ENCODE measurements at regions not wholly inside any gene's neighbourhood (a gene's known extent, or its start where the extent isn't known, plus 50 kb on each side); places are given as distances from the start of the nearest gene placed in this dataset.

GRCh38 chr9:16987026-16987425 is 116.6 kb upstream of the BNC2 start:
- no peak overlapping the region for H3K4me3 ChIP-seq (ENCODE audit: low read depth in 1 of 3, low read length in 3 of 3)
- DNase-seq (ENCODE audit: low spot score): no peak
- no peak for TF ChIP-seq SP1 (IDR thresholded peaks at IDR 0.05)
- no peak for TF ChIP-seq HNF4G (IDR thresholded peaks at IDR 0.05)
- no peak for TF ChIP-seq RAD21 (IDR thresholded peaks at IDR 0.05)
- no peak for TF ChIP-seq HNF4A (conservative IDR thresholded peaks at IDR 0.05)
- TF ChIP-seq TAF1 (conservative IDR thresholded peaks at IDR 0.05): no peak
- TF ChIP-seq, protein P1, sequence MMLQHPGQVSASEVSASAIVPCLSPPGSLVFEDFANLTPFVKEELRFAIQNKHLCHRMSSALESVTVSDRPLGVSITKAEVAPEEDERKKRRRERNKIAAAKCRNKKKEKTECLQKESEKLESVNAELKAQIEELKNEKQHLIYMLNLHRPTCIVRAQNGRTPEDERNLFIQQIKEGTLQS (IDR thresholded peaks at IDR 0.05): no peak
- TF ChIP-seq YY1 (IDR thresholded peaks at IDR 0.05): no peak
- TF ChIP-seq MAX (IDR thresholded peaks at IDR 0.05): no peak
- TF ChIP-seq GABPA (IDR thresholded peaks at IDR 0.05 in 1 of 2, conservative IDR thresholded peaks at IDR 0.05 in 1 of 2): no peak
- TF ChIP-seq, protein P2, sequence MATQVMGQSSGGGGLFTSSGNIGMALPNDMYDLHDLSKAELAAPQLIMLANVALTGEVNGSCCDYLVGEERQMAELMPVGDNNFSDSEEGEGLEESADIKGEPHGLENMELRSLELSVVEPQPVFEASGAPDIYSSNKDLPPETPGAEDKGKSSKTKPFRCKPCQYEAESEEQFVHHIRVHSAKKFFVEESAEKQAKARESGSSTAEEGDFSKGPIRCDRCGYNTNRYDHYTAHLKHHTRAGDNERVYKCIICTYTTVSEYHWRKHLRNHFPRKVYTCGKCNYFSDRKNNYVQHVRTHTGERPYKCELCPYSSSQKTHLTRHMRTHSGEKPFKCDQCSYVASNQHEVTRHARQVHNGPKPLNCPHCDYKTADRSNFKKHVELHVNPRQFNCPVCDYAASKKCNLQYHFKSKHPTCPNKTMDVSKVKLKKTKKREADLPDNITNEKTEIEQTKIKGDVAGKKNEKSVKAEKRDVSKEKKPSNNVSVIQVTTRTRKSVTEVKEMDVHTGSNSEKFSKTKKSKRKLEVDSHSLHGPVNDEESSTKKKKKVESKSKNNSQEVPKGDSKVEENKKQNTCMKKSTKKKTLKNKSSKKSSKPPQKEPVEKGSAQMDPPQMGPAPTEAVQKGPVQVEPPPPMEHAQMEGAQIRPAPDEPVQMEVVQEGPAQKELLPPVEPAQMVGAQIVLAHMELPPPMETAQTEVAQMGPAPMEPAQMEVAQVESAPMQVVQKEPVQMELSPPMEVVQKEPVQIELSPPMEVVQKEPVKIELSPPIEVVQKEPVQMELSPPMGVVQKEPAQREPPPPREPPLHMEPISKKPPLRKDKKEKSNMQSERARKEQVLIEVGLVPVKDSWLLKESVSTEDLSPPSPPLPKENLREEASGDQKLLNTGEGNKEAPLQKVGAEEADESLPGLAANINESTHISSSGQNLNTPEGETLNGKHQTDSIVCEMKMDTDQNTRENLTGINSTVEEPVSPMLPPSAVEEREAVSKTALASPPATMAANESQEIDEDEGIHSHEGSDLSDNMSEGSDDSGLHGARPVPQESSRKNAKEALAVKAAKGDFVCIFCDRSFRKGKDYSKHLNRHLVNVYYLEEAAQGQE (IDR thresholded peaks at IDR 0.05): no peak
- TF ChIP-seq, protein P3, sequence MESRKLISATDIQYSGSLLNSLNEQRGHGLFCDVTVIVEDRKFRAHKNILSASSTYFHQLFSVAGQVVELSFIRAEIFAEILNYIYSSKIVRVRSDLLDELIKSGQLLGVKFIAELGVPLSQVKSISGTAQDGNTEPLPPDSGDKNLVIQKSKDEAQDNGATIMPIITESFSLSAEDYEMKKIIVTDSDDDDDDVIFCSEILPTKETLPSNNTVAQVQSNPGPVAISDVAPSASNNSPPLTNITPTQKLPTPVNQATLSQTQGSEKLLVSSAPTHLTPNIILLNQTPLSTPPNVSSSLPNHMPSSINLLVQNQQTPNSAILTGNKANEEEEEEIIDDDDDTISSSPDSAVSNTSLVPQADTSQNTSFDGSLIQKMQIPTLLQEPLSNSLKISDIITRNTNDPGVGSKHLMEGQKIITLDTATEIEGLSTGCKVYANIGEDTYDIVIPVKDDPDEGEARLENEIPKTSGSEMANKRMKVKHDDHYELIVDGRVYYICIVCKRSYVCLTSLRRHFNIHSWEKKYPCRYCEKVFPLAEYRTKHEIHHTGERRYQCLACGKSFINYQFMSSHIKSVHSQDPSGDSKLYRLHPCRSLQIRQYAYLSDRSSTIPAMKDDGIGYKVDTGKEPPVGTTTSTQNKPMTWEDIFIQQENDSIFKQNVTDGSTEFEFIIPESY (IDR thresholded peaks at IDR 0.05): no peak
- TF ChIP-seq NR2F2 (IDR thresholded peaks at IDR 0.05): no peak
- TF ChIP-seq, protein P4, sequence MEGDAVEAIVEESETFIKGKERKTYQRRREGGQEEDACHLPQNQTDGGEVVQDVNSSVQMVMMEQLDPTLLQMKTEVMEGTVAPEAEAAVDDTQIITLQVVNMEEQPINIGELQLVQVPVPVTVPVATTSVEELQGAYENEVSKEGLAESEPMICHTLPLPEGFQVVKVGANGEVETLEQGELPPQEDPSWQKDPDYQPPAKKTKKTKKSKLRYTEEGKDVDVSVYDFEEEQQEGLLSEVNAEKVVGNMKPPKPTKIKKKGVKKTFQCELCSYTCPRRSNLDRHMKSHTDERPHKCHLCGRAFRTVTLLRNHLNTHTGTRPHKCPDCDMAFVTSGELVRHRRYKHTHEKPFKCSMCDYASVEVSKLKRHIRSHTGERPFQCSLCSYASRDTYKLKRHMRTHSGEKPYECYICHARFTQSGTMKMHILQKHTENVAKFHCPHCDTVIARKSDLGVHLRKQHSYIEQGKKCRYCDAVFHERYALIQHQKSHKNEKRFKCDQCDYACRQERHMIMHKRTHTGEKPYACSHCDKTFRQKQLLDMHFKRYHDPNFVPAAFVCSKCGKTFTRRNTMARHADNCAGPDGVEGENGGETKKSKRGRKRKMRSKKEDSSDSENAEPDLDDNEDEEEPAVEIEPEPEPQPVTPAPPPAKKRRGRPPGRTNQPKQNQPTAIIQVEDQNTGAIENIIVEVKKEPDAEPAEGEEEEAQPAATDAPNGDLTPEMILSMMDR (IDR thresholded peaks at IDR 0.05; ENCODE audit: low read depth, low read length, missing input control): no peak
- TF ChIP-seq EGR1 (IDR thresholded peaks at IDR 0.05; ENCODE audit: low read depth in 2 of 2): no peak
- no peak for TF ChIP-seq JUND (IDR thresholded peaks at IDR 0.05)
- no peak for TF ChIP-seq FOXA1 (IDR thresholded peaks at IDR 0.05)
- TF ChIP-seq RXRA (IDR thresholded peaks at IDR 0.05): no peak
- H3K9ac ChIP-seq (ENCODE audit: low read depth in 1 of 2, low read length in 2 of 2): no peak overlapping the region
- 69% methylated on average over 2 of the region's 2 CpGs for WGBS
- no peaks in the 10 kb centered on the region for H3K9me3 ChIP-seq (ENCODE audit: control insufficient read depth in 4 of 4, low read length in 3 of 4)
- H3K36me3 ChIP-seq (ENCODE audit: control insufficient read depth in 4 of 4, insufficient read depth in 3 of 4, low read depth in 1 of 4, low read length in 3 of 4): no peaks in the 10 kb centered on the region
- no peaks in the 10 kb centered on the region for H3K27me3 ChIP-seq (ENCODE audit: control insufficient read depth in 4 of 4, insufficient read depth in 4 of 4, low read length in 3 of 4)
- no peak overlapping the region for H3K27ac ChIP-seq (ENCODE audit: low read depth in 1 of 2, low read length in 2 of 2)
- H3K4me1 ChIP-seq (ENCODE audit: control insufficient read depth in 4 of 4, insufficient read depth in 4 of 4, low read length in 3 of 4): no peaks in the 10 kb centered on the region

- Histone ChIP-seq H3K27me3 (ENCODE audit: control insufficient read depth in 4 of 4, insufficient read depth in 4 of 4, low read length in 3 of 4) (no peaks in the 10 kb centered on the region), H3K36me3 (ENCODE audit: control insufficient read depth in 4 of 4, insufficient read depth in 3 of 4, low read depth in 1 of 4, low read length in 3 of 4) (no peaks in the 10 kb centered on the region), H3K9me3 (ENCODE audit: control insufficient read depth in 4 of 4, low read length in 3 of 4) (no peaks in the 10 kb centered on the region), H3K4me1 (ENCODE audit: control insufficient read depth in 4 of 4, insufficient read depth in 4 of 4, low read length in 3 of 4) (no peaks in the 10 kb centered on the region), H3K9ac (ENCODE audit: low read depth in 1 of 2, low read length in 2 of 2) (no peak overlapping the region), H3K27ac (ENCODE audit: low read depth in 1 of 2, low read length in 2 of 2) (no peak overlapping the region), H3K4me3 (ENCODE audit: low read depth in 1 of 3, low read length in 3 of 3) (no peak overlapping the region)
- whole genome bisulfite sequencing: 78% methylated on average over 4 of the region's 4 CpGs
- DNase-seq (ENCODE audit: low spot score): no peak
- no peak for TF ChIP-seq MAX (IDR thresholded peaks at IDR 0.05)
- TF ChIP-seq HNF4G (IDR thresholded peaks at IDR 0.05): no peak
- no peak for TF ChIP-seq HNF4A (conservative IDR thresholded peaks at IDR 0.05)
- no peak for TF ChIP-seq RAD21 (IDR thresholded peaks at IDR 0.05)
Observed at GRCh38 chr9:16986556-16986955, 116.1 kb upstream of the BNC2 start.
